K562 (cell line): ENCODE measurements at regions not wholly inside any gene's neighbourhood (a gene's known extent, or its start where the extent isn't known, plus 50 kb on each side); places are given as distances from the start of the nearest gene placed in this dataset.

Experiments used
- ATAC-seq: fragments of 200-7000 bp; cut with Tn5 transposase; 3 replicates; pipeline ENCODE4 v1.9.1; 2020; ENCODE audit warnings: moderate library complexity
- BruUV-seq: library from RNA; stranded (reverse); fragments of 400-500 nt; replicated peaks from 2 replicates; lab custom pipeline; 2021; lab: Mats Ljungman, UMichigan
- CTCF ChIA-PET: fragments of 300-600 bp; formaldehyde crosslinking; extraction: SDS; loops from one replicate; lab custom pipeline; 2021; ENCODE audit warnings: low intra/inter-chr PET ratio; lab: Yijun Ruan, JAX
- POLR2A ChIA-PET: fragments of 300-600, 350-650 bp; sonication (Branson Sonifier 250); formaldehyde crosslinking; extraction: SDS; loops from one replicate; lab custom pipeline; 2021; ENCODE audit warnings: antibody characterized with exemption, inconsistent platforms; lab: Yijun Ruan, JAX
- DNase-seq, 4 experiments: peaks; one replicate each; pipeline versions ENCODE4 v3.0.0 to v3.0.0-alpha.2; 2011 to 2018; ENCODE audit warnings: low spot score in 3 of 4, mixed read lengths in 3 of 4; ENCODE audit errors: extremely low read depth in 1 of 4
- FAIRE-seq: peaks from 2 replicates; lab custom pipeline; 2011; peaks lifted over from hg19 to GRCh38; lab: Jason Lieb, UNC
- H2AFZ ChIP-seq: 2 replicates; pipeline ENCODE4 v1.6.0; 2011; ENCODE audit warnings: low read depth, low read length, control low read depth, inconsistent platforms
- H3K27ac ChIP-seq: fragments of 200-600 bp; 3 replicates; pipeline ENCODE4 v1.8.0; 2011; ENCODE audit warnings: low read depth, mild to moderate bottlenecking, control low read depth, inconsistent platforms, low read length, moderate library complexity, mixed read lengths; ENCODE audit errors: extremely low read depth
- H3K27me3 ChIP-seq, 2 experiments: fragments of 300-600 bp in 1 of 2; 2 replicates in 1 of 2; 3 replicates in 1 of 2; pipeline versions ENCODE4 v1.6.0 to v1.8.0; 2011; ENCODE audit warnings: inconsistent platforms in 2 of 2, low read length in 2 of 2, mild to moderate bottlenecking in 1 of 2, mixed read lengths in 1 of 2, moderate library complexity in 1 of 2; ENCODE audit not compliant: control insufficient read depth in 2 of 2, insufficient read depth in 2 of 2
- H3K36me3 ChIP-seq: fragments of 300-600 bp; 3 replicates; pipeline ENCODE4 v1.8.0; 2011; ENCODE audit warnings: mild to moderate bottlenecking, low read length, inconsistent platforms; ENCODE audit not compliant: control insufficient read depth, insufficient read depth
- H3K4me1 ChIP-seq, 2 experiments: fragments of 200-600 bp in 1 of 2; replicated peaks in 1 of 2; 2 replicates in 1 of 2; 3 replicates in 1 of 2; pipeline versions ENCODE4 v1.5.1 to v1.8.0; 2011; ENCODE audit warnings: inconsistent platforms in 2 of 2, low read length in 2 of 2, mild to moderate bottlenecking in 1 of 2, mixed read lengths in 1 of 2, moderate library complexity in 1 of 2; ENCODE audit not compliant: control insufficient read depth in 2 of 2, insufficient read depth in 2 of 2
- H3K4me2 ChIP-seq: 2 replicates; pipeline ENCODE4 v1.6.1; 2011; ENCODE audit warnings: low read length, control low read depth, inconsistent platforms, mixed read lengths; ENCODE audit not compliant: insufficient read depth
- H3K4me3 ChIP-seq: fragments of 200-600 bp; sonication (generic), shearing (Covaris generic); 2 replicates; pipeline ENCODE4 v1.5.1; 2016; ENCODE audit warnings: control low read depth, inconsistent platforms
- H3K79me2 ChIP-seq: fragments of 200-600 bp; 3 replicates; pipeline ENCODE4 v1.8.0; 2011; ENCODE audit warnings: low read length, inconsistent platforms; ENCODE audit not compliant: control insufficient read depth, insufficient read depth
- H3K9ac ChIP-seq, 2 experiments: 2 replicates each; pipeline versions ENCODE4 v1.6.0 to v1.6.1; 2011; ENCODE audit warnings: low read depth in 2 of 2, low read length in 2 of 2, control low read depth in 1 of 2, inconsistent platforms in 1 of 2, mild to moderate bottlenecking in 1 of 2, mixed read lengths in 1 of 2; ENCODE audit not compliant: insufficient read depth in 1 of 2
- H3K9me1 ChIP-seq: one replicate; pipeline ENCODE4 v1.6.0; 2011; ENCODE audit warnings: inconsistent platforms, mild to moderate bottlenecking, low read length, moderate library complexity; ENCODE audit not compliant: control insufficient read depth, insufficient read depth
- H3K9me3 ChIP-seq: replicated peaks from 2 replicates; pipeline ENCODE4 v1.5.1; 2011; ENCODE audit warnings: low read depth, low read length, inconsistent platforms; ENCODE audit not compliant: control insufficient read depth, insufficient read depth
- H4K20me1 ChIP-seq: replicated peaks from 2 replicates; pipeline ENCODE4 v1.6.1; 2011; ENCODE audit warnings: low read length, inconsistent platforms, mixed read lengths; ENCODE audit not compliant: control insufficient read depth, insufficient read depth
- ARID1B ChIP-seq: fragments of 450-650 bp; IDR thresholded peaks from 2 replicates; pipeline ENCODE4 v1.6.1; 2016; ENCODE audit warnings: antibody characterized with exemption, mild to moderate bottlenecking, inconsistent platforms
- ETV5 ChIP-seq: sonication (generic); formaldehyde crosslinking; IDR thresholded peaks from 2 replicates; pipeline ENCODE4 v1.4.0; 2020; ENCODE audit warnings: low read depth, mild to moderate bottlenecking, missing genetic modification reagents
- GTF2F1 ChIP-seq: IDR thresholded peaks from 2 replicates; pipeline ENCODE4 v1.6.1; 2011; ENCODE audit warnings: low read depth, low read length, improper control_type of control experiment
- HSF4 ChIP-seq: fragments of 250-450 bp; sonication (Bioruptor Pico); IDR thresholded peaks from 2 replicates; pipeline ENCODE4 v2.1.2; 2022; ENCODE audit warnings: mild to moderate bottlenecking, moderate library complexity, borderline replicate concordance
- JUN ChIP-seq, 2 experiments: sonication (generic) in 1 of 2; formaldehyde crosslinking in 1 of 2; IDR thresholded peaks; 2 replicates each; pipeline versions ENCODE4 v1.6.1 to v1.8.0; 2012 to 2022; ENCODE audit warnings: borderline replicate concordance in 2 of 2, mild to moderate bottlenecking in 2 of 2, improper control_type of control experiment in 1 of 2, low read depth in 1 of 2, low read length in 1 of 2, missing genetic modification reagents in 1 of 2
- KLF6 ChIP-seq: fragments of 250-450 bp; sonication (Bioruptor Pico); IDR thresholded peaks from 2 replicates; pipeline ENCODE4 v1.4.0; 2020; ENCODE audit warnings: mild to moderate bottlenecking, moderate library complexity, borderline replicate concordance
- PTBP1 ChIP-seq: fragments of 200-400 bp; formaldehyde crosslinking; IDR thresholded peaks from 2 replicates; pipeline ENCODE4 v1.6.1; 2017; ENCODE audit warnings: low read depth, low read length
- RBM17 ChIP-seq: fragments of 200-400 bp; formaldehyde crosslinking; IDR thresholded peaks from 2 replicates; pipeline ENCODE4 v1.6.1; 2017; ENCODE audit warnings: low read depth, mild to moderate bottlenecking, low read length, borderline replicate concordance
- SREBF2 ChIP-seq: sonication (generic); formaldehyde crosslinking; IDR thresholded peaks from 2 replicates; pipeline ENCODE4 v1.4.0; 2020; ENCODE audit warnings: mild to moderate bottlenecking, missing genetic modification reagents
- WHSC1 ChIP-seq: IDR thresholded peaks from one replicate; pipeline ENCODE4 v1.6.1; 2012; ENCODE audit warnings: low read length, control low read depth, inconsistent platforms
- ZC3H8 ChIP-seq: fragments of 450-650 bp; IDR thresholded peaks from 2 replicates; pipeline ENCODE4 v1.6.1; 2017
- in situ Hi-C: fragments of 300-500 bp; cut with MboI; formaldehyde crosslinking; loops from 4 replicates; pipeline ENCODE4 v1.15.0; 2018; ENCODE audit warnings: inconsistent platforms, mixed read lengths
- intact Hi-C: fragments of 100-400 bp; cut with micrococcal nuclease; formaldehyde crosslinking; loops from 2 replicates; pipeline ENCODE4 v1.14.2; 2022
- TF ChIP-seq, protein P1 (sequence below): fragments of 250-450 bp; sonication (Bioruptor Pico); IDR thresholded peaks from 2 replicates; pipeline ENCODE4 v1.5.0; 2021; ENCODE audit warnings: mild to moderate bottlenecking, moderate library complexity

DNA sequence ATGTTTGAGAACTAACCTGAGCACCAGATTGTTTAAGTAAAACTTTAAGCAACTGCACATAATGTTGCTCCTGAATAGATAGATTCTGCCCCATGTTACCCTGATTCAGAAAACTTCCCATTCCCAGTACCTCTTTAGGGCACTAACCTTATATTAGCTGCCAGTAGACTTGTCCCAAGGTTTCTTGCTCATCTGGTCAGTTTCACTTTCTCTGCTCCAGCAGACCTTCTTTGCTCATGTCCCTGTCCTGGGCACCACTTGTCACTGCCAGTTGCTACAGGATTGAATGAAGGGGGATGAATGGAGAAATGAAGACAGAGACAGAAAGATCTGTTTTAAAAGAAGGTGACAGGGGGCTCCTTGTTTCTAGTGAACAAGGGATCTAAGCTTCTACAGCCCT is 65.2 kb upstream of the UGT2B10 start:
- Histone ChIP-seq H2AFZ (no peak overlapping the region), H3K4me2 (no peak overlapping the region), H3K4me3 (no peak overlapping the region), H3K9ac (no peak overlapping the region), H3K4me1 (no peaks in the 10 kb centered on the region), H3K27ac (no peak overlapping the region), H3K36me3 (no peaks in the 10 kb centered on the region), H3K79me2 (no peaks in the 10 kb centered on the region), H4K20me1 (no peaks in the 10 kb centered on the region), H3K9me1 (no peaks in the 10 kb centered on the region), H3K27me3 (no peaks in the 10 kb centered on the region), H3K9me3 (no peaks in the 10 kb centered on the region)
- ChIA-PET POLR2A (no interaction called here), CTCF (interaction anchor here (0.5 kb wide), 1 partner anchor 479 kb away, joined by 3 read pairs; no protein-coding TSS in a partner anchor)
- intact Hi-C loops = no loop called here
- DNase-seq = no peak
- no TSS peak for BruUV-seq
- TF ChIP-seq PTBP1 (no peak), WHSC1 (no peak), JUN (IDR thresholded peaks at IDR 0.05; ENCODE audit: borderline replicate concordance, low read depth, low read length) (no peak), JUN (CRISPR knock-in tag; IDR thresholded peaks at IDR 0.05; ENCODE audit: borderline replicate concordance) (no peak), ETV5 (CRISPR knock-in tag) (no peak), HSF4 (CRISPR knock-in tag) (no peak), KLF6 (CRISPR knock-in tag) (no peak), GTF2F1 (no peak), ZC3H8 (no peak), ARID1B (no peak), RBM17 (no peak), SREBF2 (no peak)
- TF ChIP-seq, protein P1, sequence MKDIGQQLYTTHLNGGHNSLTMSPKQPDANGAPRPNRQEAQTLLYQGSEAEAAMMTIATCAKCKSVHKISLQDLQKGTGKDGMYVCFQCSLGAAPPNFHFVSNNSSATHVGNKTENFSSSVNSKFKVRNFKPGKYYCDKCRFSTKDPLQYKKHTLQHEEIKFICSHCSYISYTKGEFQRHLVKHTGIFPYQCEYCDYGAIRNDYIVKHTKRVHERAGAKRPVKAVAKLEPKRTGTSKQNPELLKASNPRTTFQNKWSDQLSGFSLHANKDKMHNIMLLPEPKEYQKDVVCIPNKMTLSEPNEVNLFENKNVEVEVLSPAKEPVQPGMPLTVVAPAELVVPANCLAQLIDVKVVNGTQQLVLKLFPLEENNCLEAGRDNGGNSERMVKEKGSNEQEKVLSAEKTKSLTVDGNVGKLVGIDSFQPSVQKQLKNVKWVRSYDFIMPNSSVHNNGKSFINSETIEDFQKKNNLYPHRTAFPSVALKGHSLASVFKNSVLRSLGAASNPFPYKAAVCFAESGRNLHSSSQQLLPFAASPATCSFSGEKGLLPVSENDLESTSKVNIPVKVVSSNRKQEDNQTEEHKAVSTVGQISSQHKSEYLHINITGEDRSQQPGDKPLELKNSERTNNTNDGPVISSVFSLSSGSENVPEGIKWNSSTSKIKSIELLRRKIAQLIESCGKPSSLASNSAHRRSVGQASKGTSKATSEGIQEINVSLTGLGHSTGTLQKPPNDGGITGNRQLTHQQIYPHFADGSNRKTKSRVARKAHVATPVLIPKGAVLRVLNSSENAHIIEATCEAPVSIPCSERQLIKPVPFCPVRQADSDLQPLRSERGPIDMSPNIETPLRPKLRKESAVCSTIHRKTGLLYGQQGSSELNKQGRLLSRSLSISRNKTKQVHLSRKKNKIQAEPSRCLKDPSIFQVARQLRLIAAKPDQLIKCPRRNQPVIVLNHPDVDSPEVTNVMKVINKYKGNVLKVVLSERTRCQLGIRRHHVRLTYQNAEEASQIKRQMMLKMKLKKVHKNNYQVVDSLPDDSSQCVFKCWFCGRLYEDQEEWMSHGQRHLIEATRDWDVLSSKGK = no peak
- no peak for FAIRE-seq
- in situ Hi-C loops = loop anchor here (25.0 kb wide), 1 partner anchor 1112 kb away; the partner anchor contains the start of gene SULT1E1
- no peak for ATAC-seq
